Thoracic aorta (tissue), 2 donors: ENCODE measurements at regions not wholly inside any gene's neighbourhood (a gene's known extent, or its start where the extent isn't known, plus 50 kb on each side); places are given as distances from the start of the nearest gene placed in this dataset.
A peak's percentile ranks its signal among the peaks of the same experiment; 100 is the strongest.

Experiments
- ATAC-seq: fragments of 150-250 bp; one replicate; pipeline ENCODE4 v1.8.0; 2017; ENCODE audit warnings: low read depth; ENCODE audit not compliant: insufficient number of reproducible peaks, low FRiP score
- DNase-seq: peaks from one replicate; pipeline ENCODE4 v3.0.0-alpha.2; 2020; ENCODE audit warnings: low spot score
- H3K27ac ChIP-seq, 2 donors: fragments of 200-600 bp; sonication (generic); 1 replicate in 1 of 2; 2 replicates in 1 of 2; pipeline ENCODE4 v1.5.1; 2016; ENCODE audit warnings: mild to moderate bottlenecking in 2 of 2, moderate library complexity in 2 of 2
- H3K27me3 ChIP-seq: fragments of 200-600 bp; sonication (generic); replicated peaks from 2 replicates; pipeline ENCODE4 v1.6.0; 2016; ENCODE audit warnings: mild to moderate bottlenecking; ENCODE audit not compliant: insufficient read depth
- H3K36me3 ChIP-seq: fragments of 200-600 bp; sonication (generic); one replicate; pipeline ENCODE4 v1.5.1; 2016
- H3K4me1 ChIP-seq, 2 donors: fragments of 200-600 bp; sonication (generic); 1 replicate in 1 of 2; 2 replicates in 1 of 2; pipeline versions ENCODE4 v1.5.1 to v1.6.0; 2016; ENCODE audit warnings: low read depth in 2 of 2, mild to moderate bottlenecking in 1 of 2; ENCODE audit not compliant: control insufficient read depth in 1 of 2
- H3K4me3 ChIP-seq: fragments of 200-600 bp; sonication (generic); 2 replicates; pipeline ENCODE4 v1.5.1; 2016; ENCODE audit warnings: mild to moderate bottlenecking
- H3K9me3 ChIP-seq: fragments of 200-600 bp; sonication (generic); 2 replicates; pipeline ENCODE4 v1.5.1; 2016
- CTCF ChIP-seq: fragments of 200-600 bp; sonication (generic); IDR thresholded peaks from one replicate; pipeline ENCODE4 v1.5.1; 2019; ENCODE audit warnings: antibody characterized with exemption

- DNase-seq (no peak), ATAC-seq (no peak)
- no peaks in the 10 kb centered on the region for H3K36me3 ChIP-seq
- H3K9me3 ChIP-seq: no peaks in the 10 kb centered on the region
- no peak for TF ChIP-seq CTCF
- H3K27me3 ChIP-seq: no peaks in the 10 kb centered on the region
- H3K4me1 ChIP-seq: peaks cover 8 to 10% of the 10 kb centered on the region in 2 donors
- H3K27ac ChIP-seq: no peak overlapping the region
- H3K4me3 ChIP-seq: peak overlapping the region; percentile 65
These were observed 73.9 kb upstream of the LEP start for GRCh38 chr7:128167042-128167701.

- no peak for TF ChIP-seq CTCF
- Histone ChIP-seq H3K36me3 (no peaks in the 10 kb centered on the region), H3K27me3 (no peaks in the 10 kb centered on the region), H3K4me1 (peaks cover 8 to 10% of the 10 kb centered on the region in 2 donors), H3K4me3 (peak overlapping the region; percentile 65), H3K9me3 (no peaks in the 10 kb centered on the region), H3K27ac (no peak overlapping the region)
- DNase-seq (no peak), ATAC-seq (no peak)
These were observed 73.0 kb upstream of the LEP start for GRCh38 chr7:128167791-128168666.

- ATAC-seq (no peak), DNase-seq (no peak)
- H3K27me3 ChIP-seq: no peaks in the 10 kb centered on the region
- H3K4me1 ChIP-seq: peaks cover 8 to 10% of the 10 kb centered on the region in 2 donors
- H3K36me3 ChIP-seq: no peaks in the 10 kb centered on the region
- H3K27ac ChIP-seq: no peak overlapping the region
- H3K4me3 ChIP-seq: no peak overlapping the region
- H3K9me3 ChIP-seq: no peaks in the 10 kb centered on the region
- TF ChIP-seq CTCF: no peak
These were observed 72.3 kb upstream of the LEP start for GRCh38 chr7:128168667-128169210.

GRCh38 chr7:128170461-128170860 is 70.6 kb upstream of the LEP start:
- Histone ChIP-seq H3K9me3 (no peaks in the 10 kb centered on the region), H3K36me3 (no peaks in the 10 kb centered on the region), H3K27me3 (no peaks in the 10 kb centered on the region), H3K27ac (no peak overlapping the region), H3K4me1 (peaks cover 8 to 10% of the 10 kb centered on the region in 2 donors), H3K4me3 (no peak overlapping the region)
- no peak for TF ChIP-seq CTCF
- DNase-seq: no peak
- ATAC-seq: no peak

GRCh38 chr7:128171342-128171918 is 69.6 kb upstream of the LEP start:
- Histone ChIP-seq H3K4me1 (peaks cover 8% of the 10 kb centered on the region in 2 donors), H3K9me3 (no peaks in the 10 kb centered on the region), H3K27ac (no peak overlapping the region), H3K4me3 (no peak overlapping the region), H3K36me3 (no peaks in the 10 kb centered on the region), H3K27me3 (no peaks in the 10 kb centered on the region)
- no peak for DNase-seq
- ATAC-seq: no peak
- no peak for TF ChIP-seq CTCF
